GM12801 (cell line): ENCODE measurements at regions not wholly inside any gene's neighbourhood (a gene's known extent, or its start where the extent isn't known, plus 50 kb on each side); places are given as distances from the start of the nearest gene placed in this dataset.

Experiments
- CTCF ChIP-seq: IDR thresholded peaks from one replicate; pipeline ENCODE4 v1.5.1; 2011; ENCODE audit warnings: control low read depth; ENCODE audit not compliant: insufficient read length; ENCODE audit errors: extremely low read depth

GRCh38 chr10:123348691-123349572, 194.7 kb downstream of the BUB3 start:
- no peak for TF ChIP-seq CTCF

GRCh38 chr10:123351715-123352114, 197.5 kb downstream of the BUB3 start:
- TF ChIP-seq CTCF: no peak

- no peak for TF ChIP-seq CTCF
These were observed 200.3 kb downstream of the BUB3 start for GRCh38 chr10:123354521-123354920.

GRCh38 chr10:123355748-123356481, 201.7 kb downstream of the BUB3 start:
- TF ChIP-seq CTCF: no peak

GRCh38 chr10:123356799-123357198, 202.6 kb downstream of the BUB3 start:
- TF ChIP-seq CTCF: no peak

- no peak for TF ChIP-seq CTCF
These were observed 203.3 kb downstream of the BUB3 start for GRCh38 chr10:123357421-123357930.

- TF ChIP-seq CTCF: no peak
These were observed 205.3 kb downstream of the BUB3 start for GRCh38 chr10:123359539-123359938.
